GM18868 (cell line): ENCODE measurements at regions not wholly inside any gene's neighbourhood (a gene's known extent, or its start where the extent isn't known, plus 50 kb on each side); places are given as distances from the start of the nearest gene placed in this dataset.

Source experiments
- ATAC-seq: cut with Tn5 transposase; IDR thresholded peaks from one replicate; pipeline ENCODE4 v1.9.1; 2021; ENCODE audit warnings: mild to moderate bottlenecking, moderate library complexity; ENCODE audit not compliant: unreplicated experiment

DNA sequence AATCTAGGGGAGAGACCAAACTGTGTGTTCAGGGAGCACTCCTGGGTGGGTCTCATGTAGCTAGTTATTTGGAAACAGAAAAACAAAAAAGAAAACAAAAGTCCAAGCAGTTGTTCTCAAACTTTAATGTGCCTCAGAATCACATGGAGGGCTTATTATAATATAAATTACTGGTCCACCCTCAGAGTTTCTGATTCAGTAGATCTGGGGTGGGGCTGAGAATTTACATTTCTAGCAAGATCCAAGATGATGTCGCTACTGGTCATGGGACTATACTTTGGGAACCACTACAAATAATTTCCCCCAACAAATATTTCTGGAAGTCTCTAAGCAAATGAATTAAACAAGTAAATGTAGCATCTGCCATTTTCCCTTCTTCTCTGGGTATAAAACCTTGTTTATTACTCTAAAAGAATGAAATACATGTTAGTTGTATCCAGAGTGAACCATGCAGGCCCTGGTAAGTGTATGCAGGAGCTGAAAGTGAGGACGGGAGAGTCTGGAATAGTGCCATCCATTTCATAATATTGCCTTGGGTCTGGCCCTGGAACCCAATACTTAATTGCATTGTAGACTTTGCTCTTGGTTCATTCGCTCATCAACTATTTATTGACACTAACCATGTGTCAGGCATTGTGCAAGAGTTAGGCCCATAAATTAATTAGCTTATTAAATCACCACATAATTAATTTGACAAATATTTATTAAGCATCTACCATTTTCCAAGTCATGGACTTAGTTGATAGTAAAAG is 490.8 kb downstream of the EPM2A start:
- ATAC-seq = no peak

DNA sequence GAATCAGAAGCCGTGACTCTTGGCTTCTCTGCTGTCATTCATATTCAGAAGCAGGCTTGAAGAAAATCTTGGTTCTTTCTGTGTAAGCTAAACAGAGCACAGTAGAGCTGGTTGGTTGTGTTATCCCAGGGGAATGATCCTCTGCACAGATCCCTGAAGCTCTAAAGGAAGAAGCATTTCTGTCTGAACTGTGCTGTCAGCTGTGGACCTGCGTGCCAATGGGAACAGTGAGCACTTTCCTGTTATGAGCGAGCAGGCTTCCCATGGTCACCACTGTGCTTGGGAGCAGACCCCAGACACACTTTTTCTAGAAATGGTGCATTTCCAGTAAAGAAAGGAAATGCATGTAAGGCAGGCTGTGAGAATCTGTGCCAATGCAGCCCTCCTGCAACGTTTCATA is 490.2 kb downstream of the EPM2A start:
- ATAC-seq = no peak

DNA sequence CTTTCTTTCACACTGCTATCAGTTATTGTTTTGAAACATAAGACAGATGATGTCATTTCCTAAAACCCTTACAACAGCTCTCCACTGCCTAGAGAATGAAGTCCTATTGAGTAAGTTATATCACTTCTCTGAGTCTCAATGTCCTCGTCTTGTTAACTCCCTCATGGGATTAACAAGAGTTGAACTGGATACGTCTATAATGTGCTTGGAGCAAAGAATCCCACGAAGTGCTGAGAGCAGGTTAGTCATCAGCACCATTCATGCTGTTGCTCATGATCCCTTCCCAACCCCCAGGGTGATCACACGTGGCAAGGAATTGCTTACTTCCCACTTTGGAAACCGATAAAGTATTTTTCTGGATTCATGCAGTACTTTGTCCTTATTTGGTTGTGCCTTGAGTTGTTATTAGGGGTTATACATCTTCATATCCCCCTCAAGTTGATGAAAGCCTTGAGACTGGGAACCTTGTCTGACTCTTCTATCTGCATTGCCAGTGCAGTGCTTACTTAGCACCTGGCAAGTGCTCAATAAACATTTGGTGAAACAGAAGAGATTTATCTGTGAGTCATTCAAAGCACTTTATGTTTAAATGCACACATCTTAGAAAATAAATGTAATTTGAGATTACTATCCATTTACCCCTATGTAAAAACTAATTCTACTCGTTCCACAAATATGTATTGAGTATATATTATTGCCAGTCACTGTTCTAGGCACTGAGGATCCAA is 487.5 kb downstream of the EPM2A start:
- ATAC-seq = no peak

DNA sequence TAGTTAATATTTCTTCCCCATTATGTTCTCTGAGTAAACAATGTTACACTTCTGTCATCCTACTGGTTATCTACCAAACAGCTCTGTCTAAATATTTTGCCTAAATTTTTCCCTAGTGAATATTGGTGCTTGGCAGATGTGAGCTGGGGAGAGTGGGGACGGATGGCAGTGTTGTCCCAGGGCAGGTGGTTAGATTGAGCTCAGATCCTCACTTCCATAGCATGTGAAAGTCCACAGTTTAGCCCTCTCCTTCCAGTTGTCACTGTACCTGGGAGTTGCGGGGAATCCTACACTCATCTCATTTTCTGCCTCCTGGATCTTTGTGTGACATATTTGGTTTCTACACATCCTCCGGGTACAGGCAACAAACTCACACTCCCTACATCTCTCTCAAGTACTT is 484.9 kb downstream of the EPM2A start:
- no peak for ATAC-seq

DNA sequence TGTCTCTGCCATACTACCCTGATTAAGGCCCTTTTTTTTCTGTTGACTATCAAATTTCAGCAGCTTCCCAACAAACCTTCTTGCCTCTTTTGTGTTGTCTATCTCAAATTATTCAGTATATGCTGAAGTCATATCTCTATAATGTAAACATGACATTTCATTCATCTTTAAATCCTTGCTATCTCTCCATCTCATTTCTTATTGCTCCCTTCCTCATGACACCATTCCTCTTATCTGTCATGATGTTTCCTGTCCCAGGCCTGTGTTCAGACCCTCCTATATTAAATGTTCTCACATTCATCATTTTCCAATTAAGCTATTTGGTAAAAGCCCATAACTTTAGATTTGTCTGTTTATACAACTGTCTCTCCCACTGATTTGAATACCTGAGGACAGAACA is 482.6 kb downstream of the EPM2A start:
- ATAC-seq = no peak

DNA sequence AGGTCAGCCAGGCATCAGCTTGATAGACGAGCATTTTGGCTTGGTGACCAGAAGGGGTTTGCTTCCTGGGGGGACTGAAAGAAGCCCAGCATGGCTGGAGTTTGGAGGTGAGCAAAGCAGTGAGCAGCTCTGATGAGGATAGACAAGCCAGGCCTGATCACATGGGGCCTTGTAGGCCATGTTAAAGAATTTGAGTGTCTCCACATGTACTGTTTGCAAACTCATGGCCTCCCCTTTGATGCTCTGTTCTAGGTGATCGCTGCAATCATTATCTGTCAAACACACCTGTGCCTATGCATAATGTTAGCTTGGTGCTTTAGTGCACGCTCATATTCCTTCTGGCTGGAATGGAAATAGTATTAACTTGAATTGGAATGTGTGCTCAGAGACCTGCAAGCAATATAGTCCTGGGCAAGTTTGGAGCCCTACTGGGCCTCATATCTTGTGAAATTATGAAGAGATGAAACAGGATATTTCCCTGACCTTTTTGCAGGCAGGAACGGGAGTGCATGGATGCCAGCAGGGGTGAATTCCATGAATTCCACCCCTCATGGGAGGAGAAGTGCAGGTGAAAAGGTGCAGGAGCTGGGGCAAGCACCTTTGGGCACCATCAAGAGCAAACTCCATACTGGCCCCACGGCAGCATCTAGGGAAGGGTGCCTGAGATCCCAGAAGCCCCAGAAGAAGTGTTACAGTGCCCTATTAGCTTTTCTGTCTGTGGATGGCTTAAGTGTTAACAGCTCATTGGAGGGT is 480.5 kb downstream of the EPM2A start:
- no peak for ATAC-seq

DNA sequence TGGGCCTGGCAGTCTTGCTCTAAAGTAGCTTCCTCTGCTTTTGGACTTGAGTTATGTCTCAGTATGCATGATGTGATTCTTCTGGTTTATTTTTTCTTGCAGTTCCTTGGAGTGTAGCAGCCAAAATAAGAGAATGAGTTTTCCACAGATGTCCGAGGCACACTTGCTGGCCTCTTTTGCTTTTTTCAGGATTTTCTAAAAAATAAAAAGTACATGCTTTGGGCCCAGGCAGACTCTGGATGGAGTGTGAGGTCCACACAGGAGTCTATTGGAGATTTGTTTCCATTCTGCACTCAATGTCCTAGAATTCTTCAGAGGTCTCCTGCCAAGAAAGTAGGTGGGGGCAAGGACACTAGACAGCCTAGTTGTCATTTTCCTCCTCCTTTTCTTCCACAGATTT is 477.6 kb downstream of the EPM2A start:
- ATAC-seq = no peak

DNA sequence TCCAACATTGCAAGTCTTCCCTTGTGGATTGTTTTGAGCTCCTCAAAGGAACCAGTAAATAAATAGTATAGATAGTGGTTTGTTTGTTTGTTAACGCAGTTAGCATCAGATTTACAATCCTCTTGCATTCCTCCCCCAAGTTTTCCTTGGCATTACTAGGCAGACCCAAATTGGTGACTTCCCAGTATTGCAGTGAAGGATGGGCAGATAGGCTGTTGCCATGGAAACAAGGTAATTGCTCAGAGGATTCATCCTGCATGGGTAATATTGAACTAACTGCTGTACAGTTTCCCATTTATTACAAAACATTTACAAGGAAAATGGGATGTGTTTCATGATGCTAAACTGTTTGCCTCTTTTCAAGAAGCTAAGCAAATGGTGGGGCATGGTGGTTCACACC is 477.2 kb downstream of the EPM2A start:
- no peak for ATAC-seq

DNA sequence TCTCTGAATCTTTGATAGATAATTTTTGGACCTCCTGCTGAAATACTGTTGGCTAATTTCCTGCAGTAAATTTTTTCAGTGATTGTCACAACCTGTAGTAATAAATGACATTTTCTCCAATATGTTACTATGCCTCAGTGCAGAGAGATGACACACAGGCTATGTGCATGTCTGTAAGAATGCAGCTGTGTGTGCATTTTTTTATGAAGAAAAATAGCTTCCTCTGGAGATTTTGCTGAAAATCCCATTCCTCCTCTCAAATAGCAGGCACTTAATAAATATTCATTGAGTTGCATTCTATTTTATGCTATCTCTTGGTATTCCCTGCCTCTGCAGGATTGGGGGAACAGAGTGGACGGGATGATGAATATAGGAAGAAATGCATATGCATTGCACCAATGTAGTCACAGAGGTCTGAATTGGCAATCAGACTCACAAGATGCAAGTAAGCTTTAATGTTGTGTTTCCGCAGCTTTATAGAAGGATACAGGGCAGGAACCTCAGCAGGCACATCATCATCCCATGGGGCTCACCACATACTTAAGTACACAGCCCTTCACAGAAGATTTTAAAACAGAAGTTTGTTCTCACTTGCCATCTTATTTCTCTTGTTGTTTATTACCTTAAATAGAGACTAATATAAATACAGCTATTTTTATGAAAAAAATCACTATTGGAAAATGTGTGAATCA is 474.7 kb downstream of the EPM2A start:
- no peak for ATAC-seq

DNA sequence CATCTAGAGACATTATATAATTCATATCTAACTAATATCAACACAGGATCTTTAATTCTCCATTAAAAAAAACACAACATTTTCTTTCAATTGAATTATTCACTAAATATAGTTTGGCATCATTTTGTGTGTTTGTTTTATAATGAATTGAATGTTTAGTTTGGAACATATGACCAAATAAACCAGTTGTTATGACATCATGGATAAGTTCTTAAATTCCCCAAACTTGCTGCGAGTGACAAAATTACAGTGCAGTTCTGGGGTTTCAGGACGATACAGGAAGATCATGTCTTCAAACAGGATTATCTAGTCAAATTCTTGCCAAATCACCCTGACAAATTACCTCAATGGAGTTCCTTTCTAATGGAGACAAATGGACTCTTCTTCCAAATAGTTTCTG is 473.6 kb downstream of the EPM2A start:
- ATAC-seq = no peak

DNA sequence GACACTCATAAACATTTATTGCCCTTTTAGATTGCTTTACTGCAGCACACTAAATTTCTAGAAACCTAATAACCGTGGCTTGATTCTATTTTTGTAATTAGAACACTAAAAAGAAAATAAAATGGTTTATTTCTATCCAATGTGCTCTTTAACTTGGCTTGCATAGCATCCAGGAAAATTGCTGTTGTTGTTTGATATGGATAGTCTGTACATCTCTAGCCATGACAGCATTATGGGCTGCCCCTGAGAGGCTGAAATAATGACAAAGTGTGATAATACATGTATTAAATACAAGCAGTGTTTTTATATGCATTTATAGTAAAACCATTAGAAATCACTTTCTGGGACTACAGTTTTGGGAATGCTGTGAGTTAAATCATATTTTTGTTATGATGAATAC is 472.5 kb downstream of the EPM2A start:
- ATAC-seq = no peak

DNA sequence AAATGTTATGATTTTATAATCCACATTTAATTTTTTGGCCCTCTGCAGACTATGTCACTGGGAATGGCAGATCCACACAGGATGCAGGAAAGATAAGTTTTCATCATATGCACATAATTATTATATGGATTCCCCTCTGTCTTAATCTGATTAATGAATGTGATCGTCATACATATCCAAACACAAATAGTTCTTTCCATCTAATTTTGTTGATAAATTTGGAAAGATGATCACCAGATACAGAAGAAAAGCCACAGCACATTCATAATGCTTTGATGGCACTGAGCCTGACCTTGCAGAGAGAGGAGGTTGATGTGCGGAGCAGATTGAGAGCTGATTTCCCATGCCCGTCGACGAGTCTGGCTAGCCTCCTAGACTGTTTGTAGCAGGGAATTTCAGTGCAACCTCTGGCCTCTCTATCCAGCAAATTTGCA is 471.5 kb downstream of the EPM2A start:
- no peak for ATAC-seq

DNA sequence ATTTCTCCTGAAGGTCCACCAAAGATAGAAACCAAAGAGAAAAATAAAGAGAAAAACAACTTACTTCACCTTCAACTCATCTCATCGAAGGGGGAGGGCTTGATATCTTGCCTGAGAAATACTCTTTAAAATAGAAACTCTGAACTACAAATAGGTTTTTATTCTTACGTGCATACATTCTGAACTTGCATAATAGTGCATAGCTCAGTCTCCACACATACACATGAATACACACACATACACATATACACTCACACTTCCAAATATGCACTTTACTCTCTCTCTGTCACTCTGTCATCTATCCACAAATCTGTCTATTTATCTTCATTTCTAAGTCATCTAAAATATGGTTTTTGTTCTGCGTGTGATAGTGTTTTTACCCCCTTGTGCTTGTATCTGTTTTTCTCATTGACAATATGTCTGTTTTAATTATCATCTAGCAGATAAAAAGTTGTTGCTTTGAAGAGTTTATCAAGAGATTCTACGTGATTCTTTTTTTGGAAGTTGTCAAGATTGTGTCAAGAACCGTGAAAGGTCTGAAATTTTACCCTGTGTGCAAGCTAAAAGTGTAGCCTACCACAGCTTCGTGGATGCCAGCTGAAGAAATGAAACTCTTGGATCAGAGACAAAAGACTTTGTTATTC is 468.8 kb downstream of the EPM2A start:
- no peak for ATAC-seq

DNA sequence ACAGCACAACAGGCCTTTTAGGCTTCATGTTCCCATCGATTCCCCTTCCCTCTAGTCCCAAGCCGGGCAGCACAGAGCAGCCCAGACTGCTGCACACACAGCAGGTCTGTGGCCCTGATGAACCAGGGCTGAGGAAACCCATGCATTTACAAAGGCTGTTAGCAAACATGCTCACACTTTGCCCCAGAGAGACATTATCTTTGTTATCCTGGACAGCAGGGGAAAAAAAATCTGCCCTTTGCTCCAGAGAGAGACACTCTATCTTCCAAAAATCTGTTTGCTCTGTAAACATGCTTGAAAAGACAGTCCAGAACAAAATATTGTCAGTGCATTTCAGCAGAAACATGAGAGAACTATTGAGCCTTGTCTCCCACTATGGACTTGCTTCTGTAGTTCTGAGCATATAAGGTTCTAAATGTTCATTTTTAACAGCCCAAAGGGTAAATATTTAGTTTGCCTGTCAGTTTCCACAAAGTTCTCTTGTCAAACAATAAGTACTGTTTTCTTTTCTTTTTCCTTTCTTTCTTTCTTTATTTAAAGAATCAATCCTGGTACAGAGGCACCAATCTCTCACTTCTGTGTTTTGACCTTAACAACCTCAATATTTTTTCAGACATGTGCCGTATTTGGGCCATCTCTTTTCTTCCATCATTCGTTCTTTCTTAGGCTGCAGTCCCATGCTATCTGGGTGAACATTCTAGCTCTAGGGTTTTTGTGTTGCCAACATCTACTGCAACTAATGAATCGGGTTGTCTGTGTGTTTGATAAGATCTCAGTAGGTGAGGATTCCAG is 468.0 kb downstream of the EPM2A start:
- no peak for ATAC-seq

DNA sequence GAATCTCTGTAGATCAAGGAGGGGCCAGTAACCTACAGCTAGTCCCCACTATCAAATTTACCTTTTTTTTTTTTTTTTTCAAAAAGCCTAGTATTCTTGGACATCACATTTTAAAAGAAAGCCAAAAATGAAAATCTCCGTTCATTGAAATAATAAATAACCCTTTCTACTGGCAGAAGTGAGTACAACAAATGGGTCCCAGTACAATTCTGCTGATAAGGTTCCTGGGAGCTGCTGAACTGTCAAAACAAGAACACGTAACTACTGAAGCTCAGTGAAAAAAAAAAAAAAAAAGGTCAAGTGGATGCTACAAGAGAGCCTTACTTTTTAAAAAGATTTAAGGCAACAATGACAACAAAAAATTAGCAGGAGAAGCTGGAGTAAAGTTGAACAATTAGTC is 464.9 kb downstream of the EPM2A start:
- ATAC-seq = no peak

DNA sequence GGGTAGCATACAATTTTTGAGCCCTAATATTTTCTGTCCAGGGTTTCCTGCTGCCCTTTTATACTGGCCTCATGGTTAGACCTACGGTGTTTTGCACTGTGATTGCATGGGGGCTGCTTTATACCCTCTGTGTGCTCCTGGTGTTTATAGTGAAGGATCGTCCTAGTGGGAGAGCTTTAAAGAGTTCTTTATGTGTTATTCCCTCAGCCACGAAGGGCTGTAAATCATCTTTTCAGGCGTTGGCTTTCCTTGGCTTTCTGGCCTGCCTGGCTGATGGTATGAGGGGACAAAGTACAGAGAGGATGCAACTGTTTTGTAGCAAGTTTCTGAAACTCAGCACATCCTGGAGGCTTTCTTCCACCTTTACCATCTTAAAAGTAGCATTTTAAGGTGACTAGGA is 464.3 kb downstream of the EPM2A start:
- ATAC-seq = no peak

DNA sequence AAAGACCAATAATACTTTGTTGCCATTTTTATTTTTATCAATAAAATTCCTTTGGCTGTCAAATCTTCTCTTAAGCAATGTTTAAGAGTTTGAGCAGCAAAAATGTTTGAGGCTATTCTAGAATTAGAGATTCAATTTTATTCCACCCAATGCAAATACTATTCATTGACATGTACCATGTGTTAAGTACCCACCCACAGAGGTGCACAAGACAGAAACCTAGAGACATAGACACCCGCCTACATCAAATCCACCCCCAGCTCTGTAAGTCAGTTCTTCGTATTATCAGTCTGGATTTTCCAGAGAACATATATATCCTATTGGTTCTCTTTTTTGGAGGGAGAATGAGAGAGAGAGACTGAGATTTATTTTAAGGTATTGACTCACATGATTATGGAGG is 463.7 kb downstream of the EPM2A start:
- no peak for ATAC-seq

DNA sequence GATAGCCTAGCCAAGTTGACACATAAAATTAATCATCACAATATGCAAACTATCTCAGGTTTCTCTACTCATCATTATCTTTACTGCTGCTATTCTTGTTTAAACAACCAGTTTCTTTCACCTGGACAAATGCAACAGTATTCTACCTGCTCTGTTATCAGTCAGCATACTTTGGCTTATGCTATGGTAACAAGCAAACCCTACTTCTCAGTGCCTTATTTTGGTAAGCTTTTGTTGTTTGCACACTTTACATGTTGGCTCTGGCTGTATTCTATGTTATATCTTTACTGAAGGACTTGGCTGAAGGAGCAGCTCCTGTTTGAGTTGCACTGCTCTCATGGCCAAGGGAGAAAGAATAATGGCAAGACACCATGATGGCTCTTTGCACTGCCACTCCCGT is 463.1 kb downstream of the EPM2A start:
- no peak for ATAC-seq

DNA sequence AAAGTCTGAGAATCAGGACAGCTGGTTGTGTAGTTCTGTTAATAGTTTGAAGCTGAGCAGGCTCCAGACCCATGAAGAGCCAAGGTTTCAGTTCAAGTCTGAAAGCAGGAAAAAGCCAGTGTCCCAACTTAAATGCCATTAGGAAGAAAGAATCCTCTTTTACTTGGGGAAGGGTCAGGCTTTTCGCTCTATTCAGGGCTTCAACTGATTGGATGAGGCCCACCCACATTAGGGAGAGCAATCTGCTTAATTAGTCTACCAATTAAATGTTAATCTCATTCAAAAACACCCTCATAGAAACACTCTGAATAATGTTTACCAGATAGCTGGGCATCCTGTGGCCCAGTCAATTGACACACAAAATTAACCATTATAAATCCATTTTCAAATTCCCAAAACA is 462.2 kb downstream of the EPM2A start:
- ATAC-seq = no peak

DNA sequence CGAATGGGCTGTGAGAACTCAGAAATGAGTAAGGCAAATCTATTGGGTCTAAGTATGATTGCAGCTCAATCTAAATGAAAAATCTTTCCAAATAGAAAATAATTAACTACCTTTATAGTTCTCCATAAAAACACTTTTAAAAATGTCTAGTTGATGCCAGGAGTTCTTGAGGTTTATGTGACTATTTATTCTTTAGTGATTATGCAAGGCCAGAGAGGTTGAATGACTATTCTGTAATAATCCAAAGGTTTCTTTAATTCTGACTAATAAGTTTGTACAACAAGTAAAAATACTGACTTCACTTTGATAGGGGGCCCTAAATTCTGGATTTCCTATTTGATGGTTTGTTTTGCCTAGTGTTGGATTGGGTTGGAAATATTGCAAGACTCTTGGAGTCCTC is 461.2 kb downstream of the EPM2A start:
- no peak for ATAC-seq
